ENCODE measurements at regions not wholly inside any gene's neighbourhood (a gene's known extent, or its start where the extent isn't known, plus 50 kb on each side); places are given as distances from the start of the nearest gene placed in this dataset.

- no peak for TF ChIP-seq CTCF (IDR thresholded peaks at IDR 0.05; ENCODE audit: low read depth, low read length)
- TF ChIP-seq EZH2phosphoT487 (IDR thresholded peaks at IDR 0.05; ENCODE audit: low read depth), result no peak
Measured at GRCh38 chr2:139492131-139492680, 712.0 kb upstream of the NXPH2 start.

All from OCI-LY3 (cell line).